ENCODE measurements at regions not wholly inside any gene's neighbourhood (a gene's known extent, or its start where the extent isn't known, plus 50 kb on each side); places are given as distances from the start of the nearest gene placed in this dataset.

- TF ChIP-seq CTCF (IDR thresholded peaks at IDR 0.05; ENCODE audit: low read length) (no peak), EZH2phosphoT487 (IDR thresholded peaks at IDR 0.05; ENCODE audit: low read length) (no peak)
Observed at GRCh38 chr7:13159003-13159402, 471.6 kb downstream of the ARL4A start.
